NCI-H345 (cell line): ENCODE measurements at regions not wholly inside any gene's neighbourhood (a gene's known extent, or its start where the extent isn't known, plus 50 kb on each side); places are given as distances from the start of the nearest gene placed in this dataset.
"Not testable (repeated sequence)": the region's sequence is repeated elsewhere in the genome, so short reads cannot be mapped to it uniquely, and the experiment has no call there.

ENCODE experiments used
- DNase-seq: peaks from one replicate; lab custom pipeline; 2025; lab: John Stamatoyannopoulos, UW

DNA sequence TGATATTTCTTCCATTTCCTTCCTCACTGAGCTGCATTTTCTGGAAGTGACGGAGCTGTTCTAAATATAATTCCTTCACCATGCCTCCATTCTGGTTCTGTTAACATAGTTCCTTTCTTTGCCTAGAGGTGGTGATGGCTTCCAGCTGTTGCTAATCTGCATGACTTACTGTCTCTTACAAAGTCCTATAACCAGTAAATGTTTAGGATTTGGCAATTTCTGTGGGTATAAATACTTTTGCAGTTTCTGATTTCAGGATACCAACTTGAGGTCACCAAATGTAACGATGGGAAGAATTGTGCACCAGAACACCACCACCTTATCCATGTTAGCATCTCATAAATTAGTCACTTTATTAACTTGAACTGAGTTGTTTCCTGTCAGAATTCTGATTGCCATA, 101.7 kb upstream of the FN1 start:
- no peak for DNase-seq

DNA sequence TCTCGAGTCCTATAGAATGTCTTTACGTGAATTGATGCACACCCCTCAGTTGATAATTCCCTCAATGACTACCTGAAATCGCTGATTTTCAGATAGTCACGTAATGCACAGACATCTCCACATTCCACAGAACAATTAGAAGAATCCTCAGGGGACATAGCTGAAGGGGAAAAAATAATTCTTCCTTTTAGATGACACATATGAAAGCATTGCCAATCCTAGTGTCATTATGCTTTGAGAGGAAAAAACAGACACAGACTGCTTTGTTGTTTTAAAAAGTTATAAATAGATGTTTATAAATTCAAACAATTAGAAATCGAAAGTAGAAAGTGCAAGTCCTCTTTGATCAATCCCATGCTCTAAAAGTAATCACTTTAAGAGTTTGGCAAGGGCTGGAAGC, 100.6 kb upstream of the FN1 start:
- DNase-seq: no peak

- no peak for DNase-seq
Measured at GRCh38 chr2:215535741-215536140, 99.9 kb upstream of the FN1 start.

DNA sequence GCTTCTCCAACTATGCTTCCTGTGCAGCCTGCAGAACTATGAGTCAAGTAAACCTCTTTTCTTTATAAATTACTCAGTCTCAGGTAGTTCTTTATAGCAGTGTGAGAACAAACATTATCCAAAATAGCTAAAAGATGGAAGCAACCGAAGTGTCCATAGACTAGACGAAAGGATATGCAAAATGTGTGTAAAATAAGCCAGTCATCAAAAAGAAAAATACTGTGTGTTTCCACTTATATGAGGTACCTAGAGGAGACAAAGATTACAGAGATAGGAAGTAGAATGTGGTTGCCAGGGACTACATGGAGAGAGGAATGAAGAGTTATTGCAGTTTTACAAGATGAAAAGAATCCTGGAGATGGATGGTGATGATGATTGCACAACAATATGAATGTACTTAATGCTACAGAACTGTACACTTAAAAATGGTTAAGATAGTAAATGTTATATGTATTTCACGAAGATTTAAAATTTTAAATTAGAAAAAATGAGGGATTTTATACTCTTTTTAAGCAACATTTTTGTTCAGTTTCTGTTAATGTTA, 99.3 kb upstream of the FN1 start:
- DNase-seq: no peak

- not testable (repeated sequence) for DNase-seq
Measured at GRCh38 chr2:215533716-215534115, 97.8 kb upstream of the FN1 start.

DNA sequence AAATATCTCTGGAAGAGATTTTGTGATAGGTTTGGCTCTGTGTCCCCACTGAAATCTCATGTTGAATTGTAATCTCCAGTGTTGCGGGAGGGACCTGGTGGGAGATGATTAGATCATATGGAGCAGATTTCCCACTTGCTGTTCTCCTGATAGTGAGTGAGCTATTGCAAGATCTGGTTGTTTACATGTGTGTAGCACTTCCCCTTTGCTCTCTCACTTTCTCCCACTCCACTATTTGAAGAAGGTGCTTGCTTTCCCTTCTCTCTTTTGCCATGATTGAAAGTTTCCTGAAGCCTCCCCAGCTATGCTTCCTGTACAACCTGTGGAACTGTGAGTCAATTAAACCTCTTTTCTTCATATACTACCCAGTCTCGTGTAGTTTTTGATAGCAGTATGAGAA, 97.0 kb upstream of the FN1 start:
- DNase-seq: no peak

GRCh38 chr2:215531284-215531683, 95.4 kb upstream of the FN1 start:
- no peak for DNase-seq

DNA sequence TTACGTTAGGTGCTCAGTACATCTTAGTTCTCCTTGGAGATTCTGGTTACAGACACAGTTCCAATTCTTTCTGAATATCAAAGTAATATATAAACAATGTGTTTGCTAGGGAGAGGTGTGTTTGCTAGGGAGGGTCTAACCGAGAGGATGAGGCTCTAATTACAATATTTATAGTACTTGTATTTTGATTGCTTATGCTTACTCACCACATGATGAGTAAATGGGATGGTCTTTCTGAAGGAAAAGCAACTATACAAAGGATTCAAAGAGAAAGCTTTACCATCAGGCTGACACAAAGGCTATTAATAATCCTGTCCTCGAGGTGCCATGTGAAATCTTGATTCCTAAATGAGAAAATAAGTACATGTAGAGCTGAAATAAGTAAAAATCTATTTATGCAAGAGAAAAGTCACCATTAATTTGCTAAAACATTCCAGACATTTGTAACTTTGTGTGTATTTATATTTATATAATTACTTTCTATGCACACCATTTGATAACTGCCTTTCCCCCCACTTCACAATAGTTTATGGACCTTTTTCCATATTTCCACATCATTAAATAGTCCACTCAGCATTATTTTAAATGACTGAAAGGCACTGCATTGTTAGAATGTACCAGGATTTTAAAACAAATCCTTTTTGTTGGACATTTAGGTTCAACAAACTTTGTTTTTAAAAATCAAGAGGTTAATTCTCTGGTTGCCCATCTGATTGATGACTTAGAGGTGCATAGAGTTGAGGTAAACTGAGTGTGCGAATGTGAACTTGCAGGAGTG, 94.5 kb upstream of the FN1 start:
- no peak for DNase-seq

DNA sequence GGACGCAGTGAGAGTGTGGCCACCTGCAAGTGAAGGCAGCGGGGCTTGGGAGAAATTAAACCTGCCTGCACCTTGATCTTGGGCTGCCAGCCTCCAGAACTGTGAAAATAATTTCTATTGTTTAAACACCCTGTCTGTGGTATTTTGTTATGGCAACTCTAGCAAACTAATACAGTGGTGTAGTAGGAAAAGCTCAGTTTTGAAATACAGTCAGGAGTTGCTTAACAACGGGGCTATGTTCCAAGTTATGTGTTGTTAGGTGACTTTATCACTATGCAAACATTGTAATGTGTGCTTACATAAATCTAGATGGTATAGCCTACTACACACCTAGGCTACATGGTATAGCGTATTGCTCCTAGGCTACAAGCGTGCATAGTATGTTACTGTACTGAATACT, 93.4 kb upstream of the FN1 start:
- no peak for DNase-seq

DNA sequence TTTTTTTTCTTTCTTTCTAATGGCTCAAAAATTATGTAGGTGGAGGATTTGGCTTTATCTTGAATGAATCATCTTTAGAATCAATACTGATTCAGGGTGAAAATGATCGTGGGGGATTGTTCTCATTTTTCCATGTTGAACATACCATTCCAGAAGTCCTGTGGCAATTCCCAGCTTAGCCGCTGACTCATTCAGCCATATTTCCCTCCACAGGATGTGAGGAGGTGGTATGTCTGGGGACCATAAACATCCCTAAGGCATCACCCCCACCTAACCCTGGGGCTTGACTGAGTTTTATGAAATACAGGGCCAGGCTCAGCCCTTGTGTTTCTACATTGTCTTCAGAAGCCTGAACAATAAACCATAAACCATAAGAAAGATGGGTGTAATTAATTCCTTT, 92.7 kb upstream of the FN1 start:
- DNase-seq: no peak

DNA sequence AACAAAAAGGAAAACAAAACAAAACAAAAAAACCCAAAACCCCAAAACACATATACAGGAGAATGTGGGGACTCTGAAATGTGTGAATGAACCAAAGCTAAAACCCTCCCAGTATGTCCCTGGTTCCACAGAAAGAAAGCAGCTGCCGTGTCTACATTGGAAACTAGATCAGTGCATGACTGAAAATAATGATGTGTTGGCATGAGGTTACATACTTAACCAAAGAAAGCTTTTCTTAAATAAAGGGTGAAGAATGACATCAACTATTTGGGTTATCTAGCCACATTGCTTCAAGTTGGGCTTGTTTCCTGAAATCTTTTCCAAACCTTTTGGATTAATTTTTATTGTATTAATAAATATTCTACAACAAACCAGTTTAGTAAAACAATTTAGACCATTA, 91.9 kb upstream of the FN1 start:
- no peak for DNase-seq

GRCh38 chr2:215526341-215526740, 90.5 kb upstream of the FN1 start:
- DNase-seq: no peak

DNA sequence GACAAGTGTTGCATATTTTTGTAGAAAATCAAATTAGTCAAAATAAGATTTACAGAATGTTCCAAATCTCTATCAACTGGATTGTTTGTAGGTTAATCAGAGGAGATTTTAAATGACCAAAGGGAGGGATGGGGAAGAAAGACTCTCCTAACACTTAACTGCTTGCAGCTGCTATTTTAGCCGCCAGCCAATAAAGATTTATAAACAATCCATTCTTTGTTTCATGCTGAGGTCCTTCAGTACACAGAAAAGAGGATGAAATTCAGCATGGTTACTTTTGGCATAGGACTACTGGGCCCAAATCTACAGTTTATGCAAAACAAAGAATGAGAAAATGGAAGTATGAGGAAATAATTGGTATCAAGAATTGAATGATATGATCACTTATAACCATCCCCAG, 86.4 kb upstream of the FN1 start:
- no peak for DNase-seq

GRCh38 chr2:215521031-215521430, 85.2 kb upstream of the FN1 start:
- no peak for DNase-seq

- DNase-seq: no peak
Measured at GRCh38 chr2:215517391-215517790, 81.5 kb upstream of the FN1 start.

DNA sequence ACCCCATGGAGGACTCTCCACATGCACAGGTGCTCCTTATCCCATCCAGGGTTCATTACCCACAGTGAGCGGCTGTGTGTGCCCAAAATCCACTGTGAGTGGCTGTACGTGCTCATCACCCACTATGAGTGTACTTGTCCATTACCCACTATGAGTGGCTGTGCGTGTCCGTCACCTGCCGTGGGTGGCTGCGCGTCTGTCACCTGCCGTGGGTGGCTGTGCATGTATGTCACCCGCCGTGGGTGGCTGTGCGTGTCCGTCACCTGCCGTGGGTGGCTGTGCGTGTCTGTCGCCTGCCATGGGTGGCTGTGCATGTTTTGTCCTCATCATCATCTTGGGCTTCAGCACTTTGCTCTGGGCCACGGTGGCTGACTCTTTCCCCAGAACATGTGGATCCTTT, 78.6 kb upstream of the FN1 start:
- no peak for DNase-seq

DNA sequence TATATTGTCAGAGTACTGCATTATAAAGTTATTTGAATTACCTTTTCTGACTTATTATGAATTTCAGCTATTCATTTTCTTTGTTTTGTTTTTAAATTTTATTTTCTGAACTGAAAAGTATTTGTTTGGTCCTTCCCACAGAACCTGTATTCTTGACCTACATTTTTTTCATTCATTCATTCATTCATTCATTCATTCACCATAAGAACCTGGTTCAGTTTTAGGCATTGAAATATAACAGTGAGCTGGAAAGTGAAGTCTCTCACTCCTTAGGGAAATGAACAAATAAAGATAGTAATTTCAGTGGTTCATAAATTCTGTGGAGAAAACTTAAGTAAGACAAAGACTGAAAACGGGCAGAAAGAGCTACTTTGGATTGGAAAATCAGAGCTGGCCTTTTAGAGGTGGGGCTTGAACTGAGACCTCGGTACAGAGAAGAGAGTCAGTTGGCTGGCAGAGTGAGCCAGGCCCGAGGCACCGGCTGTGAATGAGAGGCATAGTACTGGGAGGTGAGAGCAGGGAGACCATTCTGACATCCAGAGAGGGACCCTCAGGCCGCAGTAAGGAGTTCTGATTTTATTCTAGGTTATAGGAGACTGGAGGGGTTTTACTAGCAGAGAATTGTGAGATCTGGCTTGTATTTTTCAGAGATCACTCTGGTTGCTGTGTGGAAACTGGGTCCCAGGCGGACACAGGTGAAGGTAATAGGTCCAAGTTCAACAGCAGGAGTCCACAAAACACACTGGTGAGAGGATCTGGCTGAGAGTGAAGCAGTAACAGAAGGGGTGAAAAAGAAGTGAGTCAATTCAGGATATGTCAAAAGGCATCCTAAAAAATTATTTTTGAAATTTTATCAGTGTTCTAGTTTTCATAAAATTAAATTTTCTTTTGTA, 75.8 kb upstream of the FN1 start:
- no peak for DNase-seq

GRCh38 chr2:215507836-215508235, 72.0 kb upstream of the FN1 start:
- no peak for DNase-seq

- no peak for DNase-seq
Measured at GRCh38 chr2:215507136-215507535, 71.3 kb upstream of the FN1 start.

GRCh38 chr2:215506604-215506990, 70.7 kb upstream of the FN1 start:
- DNase-seq: no peak

DNA sequence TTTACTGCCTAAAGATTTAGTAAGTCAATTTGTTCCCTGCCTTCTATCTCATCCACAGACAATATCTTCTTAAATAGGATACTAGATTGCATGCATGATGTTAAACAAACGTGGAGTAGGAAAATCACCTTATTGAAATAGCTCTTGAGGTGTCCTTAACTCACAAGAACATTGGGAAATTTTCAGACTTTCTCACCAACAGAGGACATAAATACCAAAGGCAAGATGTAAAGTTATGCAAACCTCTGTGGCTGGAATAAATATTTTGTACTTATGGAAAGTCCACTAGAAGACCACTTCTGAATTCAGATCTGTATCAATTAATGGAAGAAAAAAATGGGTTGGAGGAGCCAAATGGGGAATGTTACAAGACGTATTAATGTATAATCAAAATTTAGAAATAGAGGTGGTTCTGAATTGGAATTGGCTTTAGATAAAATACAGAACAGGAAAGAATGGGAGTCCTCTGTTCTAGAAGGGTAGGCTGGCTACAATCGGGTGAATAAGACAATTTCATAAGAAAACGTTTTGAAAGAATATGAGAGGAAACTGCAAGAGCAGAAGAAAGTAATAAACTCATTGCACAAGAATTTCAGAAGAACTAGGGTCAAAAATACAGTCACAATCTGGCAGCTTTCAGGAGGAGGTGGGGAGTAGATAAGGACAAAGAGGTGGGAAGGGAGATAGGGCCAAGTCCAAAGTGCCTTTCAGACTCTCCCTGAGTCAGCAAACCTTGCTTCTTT, 69.3 kb upstream of the FN1 start:
- DNase-seq: no peak

DNA sequence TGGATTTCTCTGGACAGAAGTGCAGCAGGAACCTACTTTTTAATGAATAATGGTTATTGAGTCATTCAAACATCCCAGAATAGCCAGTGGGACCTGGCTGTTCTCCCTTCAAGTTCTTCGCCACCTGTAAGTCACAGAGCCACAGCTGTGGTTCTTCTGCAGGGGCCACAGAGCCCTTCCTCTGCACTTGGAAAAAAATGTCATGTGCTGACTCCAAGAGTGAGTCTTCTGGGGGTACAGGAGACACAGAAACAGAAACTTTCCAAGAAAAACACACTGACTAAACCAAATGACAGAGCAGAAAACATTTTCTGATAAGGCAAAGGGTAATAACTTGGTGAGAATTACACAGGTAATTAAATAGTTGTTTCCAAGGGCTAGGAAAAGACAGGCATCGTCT, 68.7 kb upstream of the FN1 start:
- DNase-seq: no peak

GRCh38 chr2:215503381-215503780, 67.5 kb upstream of the FN1 start:
- no peak for DNase-seq
